Kidney (tissue), 13 donors: ENCODE measurements at regions not wholly inside any gene's neighbourhood (a gene's known extent, or its start where the extent isn't known, plus 50 kb on each side); places are given as distances from the start of the nearest gene placed in this dataset.

Experiments
- DNase-seq, 5 donors: peaks; one replicate each; pipeline ENCODE4 v3.0.0-alpha.2; 2013 to 2020
- FAIRE-seq: peaks from 2 replicates; lab custom pipeline; 2012; peaks lifted over from hg19 to GRCh38; lab: Jason Lieb, UNC
- H3K27ac ChIP-seq, 2 donors: one replicate each; pipeline ENCODE4 v1.7.0; 2013; ENCODE audit warnings: low read depth in 2 of 2, low read length in 2 of 2, inconsistent platforms in 1 of 2
- H3K27me3 ChIP-seq: one replicate; pipeline ENCODE4 v1.7.1; 2013; ENCODE audit warnings: low read length, inconsistent platforms; ENCODE audit not compliant: control insufficient read depth, insufficient read depth
- H3K36me3 ChIP-seq, 3 donors: one replicate each; pipeline versions ENCODE4 v1.7.0 to v1.7.1; 2013; ENCODE audit warnings: low read length in 3 of 3, control low read depth in 1 of 3, inconsistent platforms in 1 of 3; ENCODE audit not compliant: insufficient read depth in 3 of 3, control insufficient read depth in 2 of 3
- H3K4me1 ChIP-seq, 3 donors: one replicate each; pipeline versions ENCODE4 v1.7.0 to v1.7.1; 2013; ENCODE audit warnings: low read length in 3 of 3, inconsistent platforms in 1 of 3, low read depth in 1 of 3; ENCODE audit not compliant: control insufficient read depth in 2 of 3, insufficient read depth in 2 of 3
- H3K4me3 ChIP-seq, 3 donors: one replicate each; pipeline versions ENCODE4 v1.7.0 to v1.8.1; 2013; ENCODE audit warnings: low read length in 3 of 3, control low read depth in 1 of 3, inconsistent platforms in 1 of 3
- H3K9ac ChIP-seq, 3 donors: one replicate each; pipeline versions ENCODE4 v1.7.0 to v1.7.1; 2013; ENCODE audit warnings: low read length in 3 of 3, control low read depth in 1 of 3, inconsistent platforms in 1 of 3
- H3K9me3 ChIP-seq, 3 donors: one replicate each; pipeline versions ENCODE4 v1.7.0 to v1.7.1; 2013; ENCODE audit warnings: low read length in 3 of 3, control low read depth in 1 of 3, inconsistent platforms in 1 of 3; ENCODE audit not compliant: control insufficient read depth in 2 of 3, insufficient read depth in 1 of 3
- CTCF ChIP-seq: IDR thresholded peaks from 3 replicates; pipeline ENCODE4 v1.5.1; 2012; ENCODE audit warnings: mild to moderate bottlenecking, moderate library complexity, borderline replicate concordance; ENCODE audit not compliant: insufficient read depth; ENCODE audit errors: extremely low read depth
- intact Hi-C: fragments of 100-400 bp; cut with DNase I; formaldehyde crosslinking; loops from one replicate; pipeline ENCODE4 v1.11.1; 2022
- donor health status: control.
- donor health status: control.
- donor health status: control.
- donor health status: control.
- donor health status: control.
- donor health status: DM: yes; HTN: yes; CAD: no.
- donor health status: Normal renal cell carcinoma (clear cell type).

- no peak overlapping the region for H3K4me3 ChIP-seq
- DNase-seq (no peak), FAIRE-seq (no peak)
- no peaks in the 10 kb centered on the region for H3K9me3 ChIP-seq
- no peak for TF ChIP-seq CTCF
- H3K27ac ChIP-seq = no peak overlapping the region
- no peaks in the 10 kb centered on the region for H3K4me1 ChIP-seq
- H3K36me3 ChIP-seq = no peaks in the 10 kb centered on the region
- intact Hi-C loops = no loop called here
- no peaks in the 10 kb centered on the region for H3K27me3 ChIP-seq
- no peak overlapping the region for H3K9ac ChIP-seq
These were observed 311.6 kb upstream of the MKI67 start for GRCh38 chr10:128437786-128438345.

DNA sequence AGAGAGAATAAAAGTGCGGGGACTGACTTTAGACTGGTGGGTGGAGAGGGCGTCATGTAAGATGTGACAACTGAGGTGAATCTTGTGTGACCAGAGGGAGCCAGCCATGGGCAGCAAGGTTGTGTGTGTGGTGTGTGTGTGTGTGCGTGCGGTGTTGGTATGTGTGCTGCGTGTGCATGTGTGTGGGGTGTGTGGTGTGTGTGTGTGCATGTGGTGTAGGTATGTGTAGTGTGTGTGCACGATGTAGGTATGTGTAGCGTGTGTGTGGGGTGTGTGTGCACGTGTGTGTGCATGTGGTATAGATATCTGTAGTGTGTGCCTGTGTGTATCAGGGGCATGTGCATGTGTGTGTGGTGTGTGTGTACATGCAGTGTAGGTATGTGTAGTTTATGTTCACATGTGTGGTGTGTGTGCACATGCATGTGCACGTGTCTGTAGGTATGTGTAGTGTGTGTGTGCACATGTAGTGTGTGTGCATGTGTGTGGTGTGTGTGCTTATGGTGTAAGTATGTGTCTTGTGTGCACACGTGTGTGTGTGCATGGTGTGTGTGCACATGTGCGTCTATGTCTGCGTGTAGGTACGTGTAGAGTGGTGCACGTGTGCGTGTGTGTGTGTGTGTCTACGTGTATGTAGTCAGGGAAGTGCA, 312.3 kb upstream of the MKI67 start:
- DNase-seq (no peak), FAIRE-seq (no peak)
- no peaks in the 10 kb centered on the region for H3K36me3 ChIP-seq
- no peak overlapping the region for H3K9ac ChIP-seq
- TF ChIP-seq CTCF = no peak
- intact Hi-C loops = no loop called here
- H3K27ac ChIP-seq = no peak overlapping the region
- H3K4me3 ChIP-seq = no peak overlapping the region
- no peaks in the 10 kb centered on the region for H3K27me3 ChIP-seq
- H3K4me1 ChIP-seq = no peaks in the 10 kb centered on the region
- H3K9me3 ChIP-seq = no peaks in the 10 kb centered on the region

GRCh38 chr10:128440513-128441160, 314.4 kb upstream of the MKI67 start:
- no peak for FAIRE-seq
- Histone ChIP-seq H3K9ac (no peak overlapping the region), H3K36me3 (no peaks in the 10 kb centered on the region), H3K27ac (no peak overlapping the region), H3K27me3 (no peaks in the 10 kb centered on the region), H3K9me3 (no peaks in the 10 kb centered on the region), H3K4me3 (no peak overlapping the region), H3K4me1 (no peaks in the 10 kb centered on the region)
- DNase-seq = no peak
- no peak for TF ChIP-seq CTCF
- intact Hi-C loops = no loop called here
